Activated CD4-positive, CD25-positive, alpha-beta regulatory T cell (primary cell): ENCODE measurements at regions not wholly inside any gene's neighbourhood (a gene's known extent, or its start where the extent isn't known, plus 50 kb on each side); places are given as distances from the start of the nearest gene placed in this dataset.

Source experiments
- DNase-seq, 4 experiments: peaks; one replicate each; lab custom pipeline; 2025; lab: John Stamatoyannopoulos, UW

DNA sequence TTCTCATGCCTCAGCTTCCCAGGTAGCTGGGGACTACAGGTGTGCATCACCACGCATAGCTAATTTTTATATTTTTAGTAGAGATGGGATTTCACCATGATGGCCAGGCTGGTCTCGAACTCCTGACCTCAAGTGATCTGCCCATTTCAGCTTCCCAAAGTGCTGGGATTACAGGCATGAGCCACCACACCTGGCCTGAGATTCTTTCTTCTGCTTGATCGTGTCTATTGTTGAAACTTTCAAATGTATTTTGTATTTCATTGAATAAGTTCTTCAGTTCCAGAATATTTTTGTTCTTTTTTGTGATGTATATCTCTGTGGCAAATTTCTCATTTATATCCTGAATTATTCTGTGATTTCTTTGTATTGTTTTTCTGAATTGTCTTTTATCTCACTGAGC lies 1063.3 kb upstream of the WWC1 start:
- DNase-seq = no peak

DNA sequence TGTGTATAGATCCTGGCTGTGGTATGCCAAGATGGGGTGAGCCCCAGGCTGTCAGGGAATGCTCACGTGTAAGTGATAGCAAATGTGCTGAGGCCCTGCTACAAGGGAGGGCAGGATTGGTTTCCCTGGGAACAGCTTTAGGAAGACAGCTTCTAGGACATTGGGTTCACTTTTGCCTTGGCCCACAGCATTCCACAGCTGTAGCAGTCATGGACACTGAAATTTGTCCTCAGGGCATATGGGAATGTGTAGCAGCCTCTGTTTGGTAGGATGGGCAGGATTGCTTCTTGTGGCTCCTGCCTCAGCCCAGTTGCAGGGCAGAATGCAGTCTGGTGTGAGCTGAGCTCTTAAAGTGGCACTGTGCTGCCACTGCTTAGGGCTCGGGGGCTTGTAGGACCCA lies 1061.7 kb upstream of the WWC1 start:
- DNase-seq = no peak

DNA sequence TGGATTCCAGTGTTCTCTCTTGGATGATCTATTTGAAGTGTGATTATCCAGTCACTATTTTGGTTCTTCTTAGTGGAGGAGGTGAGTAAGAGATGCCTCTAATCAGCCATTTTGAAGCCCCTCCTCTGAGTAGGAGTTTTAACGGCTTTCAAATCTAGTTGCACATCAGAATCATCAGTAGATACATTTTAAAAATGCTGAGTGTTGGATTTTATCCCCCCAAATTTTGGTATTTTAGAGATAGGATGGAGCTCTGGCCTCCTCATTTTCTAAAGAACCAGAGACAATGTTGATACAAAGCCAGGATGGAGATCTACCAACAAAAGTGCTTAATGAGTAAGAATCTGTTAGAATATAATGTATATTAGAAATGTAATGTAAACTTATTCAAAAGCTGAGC lies 1061.0 kb upstream of the WWC1 start:
- no peak for DNase-seq

DNA sequence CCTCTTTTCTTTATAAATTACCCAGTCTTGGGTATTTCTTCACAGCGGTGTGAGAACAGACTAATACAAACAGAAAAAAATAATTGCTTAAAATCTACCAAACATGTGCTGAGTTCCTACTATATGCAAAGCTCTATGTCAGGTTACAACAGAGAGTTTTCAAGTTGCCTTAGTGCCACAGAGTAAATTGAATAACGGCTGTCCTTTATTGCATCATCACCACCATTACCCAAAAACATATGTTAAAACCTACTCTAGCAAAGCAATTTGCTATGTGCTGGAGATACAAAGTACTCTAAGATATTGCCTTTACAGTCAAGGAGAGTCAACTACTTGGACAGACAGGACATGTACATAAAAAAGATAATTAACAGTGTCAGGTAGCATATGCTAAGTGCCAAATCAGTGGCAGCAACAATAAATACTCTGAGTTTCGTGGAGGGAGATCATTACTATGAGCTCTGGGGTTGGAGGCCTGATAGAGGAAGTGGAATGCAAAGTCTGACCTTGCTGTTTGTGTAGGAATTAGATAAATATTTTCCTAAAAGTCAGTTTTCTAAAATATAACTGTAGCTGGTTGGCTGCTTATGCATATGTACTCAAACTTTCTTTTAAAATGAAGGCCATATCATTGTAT lies 1058.7 kb upstream of the WWC1 start:
- DNase-seq = no peak

DNA sequence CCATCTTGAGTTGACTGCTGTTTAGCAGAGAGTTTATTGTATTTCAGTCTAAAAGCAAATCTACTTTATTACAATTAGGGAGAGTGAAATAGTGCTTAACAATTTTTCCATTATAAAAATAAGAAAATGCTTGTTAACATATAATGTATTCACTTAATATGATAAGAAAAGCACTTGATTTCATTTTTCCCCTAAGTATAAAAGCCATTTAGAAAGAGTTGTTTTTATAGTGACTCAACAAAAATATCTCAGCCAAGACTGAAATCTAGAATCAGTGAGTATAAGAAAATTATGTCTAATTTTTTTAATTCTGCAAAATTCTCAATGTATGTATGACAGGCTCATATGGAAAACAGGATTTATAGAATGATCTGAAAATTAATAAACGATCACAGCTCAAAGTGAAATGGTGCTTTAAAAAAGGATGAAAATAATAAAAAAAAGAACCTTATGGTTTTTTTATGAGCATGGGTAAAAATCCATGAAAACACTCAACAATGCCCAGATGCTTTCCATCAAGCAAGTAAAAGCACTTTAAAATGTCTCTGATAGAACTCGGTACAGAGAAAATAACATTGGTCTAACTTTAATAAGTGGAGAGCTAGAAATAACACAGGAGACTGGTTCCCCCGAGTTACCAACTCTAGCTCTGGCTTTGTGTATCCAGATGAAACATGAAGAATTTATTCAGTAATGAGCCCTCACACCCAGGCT lies 1057.8 kb upstream of the WWC1 start:
- DNase-seq = no peak

DNA sequence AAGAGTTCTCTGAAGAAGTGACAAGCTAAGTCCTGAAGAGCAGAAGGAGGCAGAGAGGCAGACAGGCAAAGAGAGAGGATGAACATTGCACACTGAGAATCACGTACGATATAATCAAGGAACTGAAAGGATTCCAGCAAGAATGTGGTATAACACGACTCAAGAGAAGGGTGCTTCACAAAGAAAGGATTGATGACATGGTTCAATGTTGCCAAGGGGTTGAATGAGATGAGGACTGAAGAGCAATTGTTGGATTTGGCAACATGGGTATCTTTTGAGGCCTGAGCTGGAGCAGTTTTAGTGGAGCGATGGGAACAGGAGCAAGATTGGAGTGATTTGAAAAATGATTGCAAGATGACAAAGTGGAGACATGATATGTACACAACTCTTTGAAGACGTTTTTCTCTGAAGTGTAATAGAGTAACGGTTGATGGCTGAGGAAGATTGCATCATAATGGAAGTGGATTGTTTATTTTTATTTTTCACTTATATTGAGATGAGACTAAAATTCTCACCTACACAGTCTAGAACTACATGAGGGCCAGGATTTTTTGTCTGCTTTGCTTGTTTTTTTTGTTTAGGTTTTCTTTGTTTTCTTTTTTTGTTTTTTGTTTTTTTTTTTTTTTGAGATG lies 1049.9 kb upstream of the WWC1 start:
- no peak for DNase-seq

DNA sequence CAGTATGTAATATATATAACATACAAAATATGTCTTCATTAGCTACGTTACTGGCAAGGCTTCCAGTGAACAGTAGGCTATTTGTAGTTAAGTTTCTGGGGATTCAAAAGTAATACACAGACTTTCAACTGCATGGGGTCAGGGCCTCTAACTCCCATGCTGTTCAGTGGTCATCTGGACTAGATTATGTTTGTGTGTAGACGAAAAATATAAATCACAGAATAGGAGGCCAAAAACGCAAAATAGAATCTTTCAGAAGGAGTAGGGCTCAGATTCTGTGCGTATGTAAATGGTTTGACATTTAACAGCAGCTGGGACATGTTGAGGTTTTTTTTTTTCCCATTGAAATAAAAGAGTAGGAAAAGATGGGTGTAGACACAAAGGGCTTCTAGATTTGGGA lies 1048.7 kb upstream of the WWC1 start:
- no peak for DNase-seq

DNA sequence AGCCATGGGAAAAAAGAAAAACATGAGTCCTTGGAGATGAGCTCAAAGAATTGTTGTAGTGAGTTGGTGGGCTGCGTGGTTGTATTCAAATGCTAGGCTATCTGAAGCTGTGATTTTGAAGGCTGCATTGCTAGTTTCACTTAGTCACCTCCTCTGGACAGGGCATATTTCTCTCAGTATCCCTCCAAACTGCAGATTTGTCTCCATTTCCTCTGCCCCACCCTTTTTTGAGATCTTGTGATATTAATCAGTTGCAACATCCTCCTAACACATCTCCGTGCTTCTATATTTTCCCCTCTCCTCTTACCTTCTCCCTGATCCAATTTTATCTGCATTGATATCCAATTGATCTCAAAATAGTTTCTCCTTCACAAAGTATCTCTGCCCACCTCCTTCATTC lies 1048.0 kb upstream of the WWC1 start:
- no peak for DNase-seq

DNA sequence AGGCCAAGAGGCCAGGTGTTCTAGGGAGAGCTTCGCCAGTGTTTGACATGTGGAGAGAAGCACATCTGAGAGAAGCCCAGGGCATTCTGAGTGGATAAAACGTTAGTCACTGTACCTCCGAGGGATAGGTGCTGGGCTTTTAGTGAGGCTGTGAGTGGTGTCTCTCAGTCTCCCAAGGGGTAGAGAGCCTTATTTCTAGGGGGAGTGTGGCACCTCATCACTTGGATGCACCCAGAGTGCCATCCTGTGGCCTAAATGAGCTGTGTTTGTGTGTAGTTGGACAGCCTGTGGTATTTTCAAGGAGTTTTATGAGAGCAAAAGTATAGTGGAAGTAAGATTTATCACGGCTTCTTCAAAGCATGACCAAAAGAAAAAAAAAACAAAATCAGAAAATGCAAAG lies 1046.9 kb upstream of the WWC1 start:
- DNase-seq = no peak

DNA sequence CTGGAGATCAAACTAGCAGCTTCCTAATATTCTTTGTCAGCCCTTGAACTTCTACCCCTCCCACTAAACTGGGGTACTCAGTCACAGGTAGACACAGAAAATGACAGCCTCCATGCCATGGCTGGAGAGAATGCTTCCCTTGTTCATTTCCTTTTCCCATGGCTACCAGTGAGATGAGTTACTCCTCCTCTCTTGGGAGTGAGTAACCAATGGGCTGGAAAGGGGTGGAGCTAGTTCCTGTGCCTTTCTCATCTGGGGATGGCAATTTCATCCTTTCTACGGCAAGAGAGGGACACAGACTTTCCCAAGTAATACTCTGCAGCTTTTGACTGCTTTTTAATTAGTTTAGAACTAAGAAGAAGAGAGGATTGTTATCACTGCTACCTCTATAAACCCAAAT lies 1045.6 kb upstream of the WWC1 start:
- no peak for DNase-seq

DNA sequence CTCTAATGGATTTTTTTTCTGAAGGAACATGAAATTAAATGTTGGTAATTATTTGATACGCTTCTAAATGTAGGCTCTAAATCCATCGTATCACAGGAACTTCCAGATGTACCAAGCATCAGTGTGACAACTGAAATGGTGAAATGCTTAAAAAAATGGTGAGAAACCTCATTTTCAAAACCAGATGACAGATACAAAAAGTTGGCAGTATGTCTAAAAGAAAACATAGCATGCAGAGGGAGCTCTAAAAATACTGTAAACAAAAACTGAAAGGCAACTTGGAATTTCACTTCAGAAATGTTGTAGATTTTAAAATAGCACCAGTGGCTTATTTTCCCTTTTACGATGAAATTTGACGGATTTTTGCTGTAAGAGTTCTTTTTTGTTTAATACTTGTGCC lies 1043.6 kb upstream of the WWC1 start:
- no peak for DNase-seq

DNA sequence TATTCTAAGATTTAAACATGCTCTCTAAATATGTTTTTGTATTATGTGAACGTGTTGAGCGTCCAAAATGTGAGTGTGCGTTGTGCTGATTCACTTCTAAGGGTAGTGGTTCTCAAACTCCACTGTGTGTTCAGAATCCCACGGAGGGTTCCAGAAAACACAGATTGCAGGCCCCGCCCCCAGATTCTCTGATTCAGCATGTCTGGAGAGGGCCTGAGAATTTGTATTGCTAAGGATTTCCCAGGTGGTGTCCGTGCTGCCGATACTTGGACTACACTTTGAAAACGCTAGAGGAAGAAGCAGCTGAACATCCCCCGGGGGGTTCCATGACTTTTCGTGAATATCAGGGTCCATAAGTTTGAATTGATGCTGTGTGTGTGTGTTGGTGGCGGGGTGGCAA lies 1043.2 kb upstream of the WWC1 start:
- DNase-seq = no peak

DNA sequence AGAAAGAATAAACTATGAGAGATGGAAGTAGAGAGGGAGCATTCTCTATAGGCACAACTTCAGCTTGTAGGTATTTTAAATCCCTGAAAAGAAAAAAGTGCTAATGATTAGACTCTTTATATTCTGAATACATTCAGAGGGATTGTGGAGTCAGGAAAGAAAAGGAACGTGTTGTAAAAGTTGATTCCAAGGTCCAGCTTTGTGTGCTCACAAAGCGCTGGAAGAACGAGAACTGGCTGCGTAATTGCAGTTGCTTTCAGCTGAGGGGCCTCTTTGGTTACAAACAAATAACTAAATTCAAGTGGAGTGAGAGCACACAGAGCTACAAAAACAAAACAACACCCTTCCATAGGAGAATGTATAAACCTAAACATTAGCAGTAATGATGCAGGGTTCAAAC lies 1040.4 kb upstream of the WWC1 start:
- DNase-seq = no peak

DNA sequence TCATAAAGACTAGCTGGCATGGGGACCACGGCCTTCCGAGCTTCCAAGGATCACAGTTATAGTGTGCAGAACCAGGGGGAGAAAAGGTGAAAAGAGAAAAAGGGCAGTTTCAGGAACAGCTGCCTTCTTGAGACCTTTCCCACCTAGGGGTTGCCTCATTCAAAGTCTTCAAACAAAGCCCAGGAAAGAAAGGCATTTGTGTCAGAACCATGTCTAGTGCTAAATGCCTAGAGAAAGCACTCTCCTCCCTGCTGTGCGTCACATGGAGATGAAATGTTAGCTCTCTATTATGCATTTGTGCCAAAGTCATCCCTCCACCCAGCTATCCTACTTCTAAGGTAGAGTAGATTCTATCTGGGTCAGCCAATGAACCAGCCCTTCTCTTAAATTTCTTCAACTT lies 1037.3 kb upstream of the WWC1 start:
- DNase-seq = no peak

DNA sequence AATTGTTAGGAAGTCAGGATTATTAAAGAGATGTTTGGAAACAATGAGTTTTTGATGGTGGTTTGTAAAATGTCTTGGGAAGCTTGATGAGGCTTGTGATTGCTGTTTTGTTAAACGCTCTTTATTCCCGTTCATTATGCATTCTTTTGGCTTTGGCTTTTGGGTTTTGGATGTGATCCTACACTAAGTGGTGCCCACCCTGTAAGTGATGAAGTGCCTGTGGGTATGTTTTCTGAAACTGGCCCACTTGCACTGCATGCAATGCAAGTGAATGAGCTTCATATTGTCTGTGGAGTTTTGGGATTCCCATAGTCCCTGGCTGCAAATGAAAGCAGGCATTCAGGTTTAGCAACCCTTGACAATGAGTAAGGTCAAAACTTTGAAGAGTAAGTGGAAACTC lies 1035.5 kb upstream of the WWC1 start:
- no peak for DNase-seq

DNA sequence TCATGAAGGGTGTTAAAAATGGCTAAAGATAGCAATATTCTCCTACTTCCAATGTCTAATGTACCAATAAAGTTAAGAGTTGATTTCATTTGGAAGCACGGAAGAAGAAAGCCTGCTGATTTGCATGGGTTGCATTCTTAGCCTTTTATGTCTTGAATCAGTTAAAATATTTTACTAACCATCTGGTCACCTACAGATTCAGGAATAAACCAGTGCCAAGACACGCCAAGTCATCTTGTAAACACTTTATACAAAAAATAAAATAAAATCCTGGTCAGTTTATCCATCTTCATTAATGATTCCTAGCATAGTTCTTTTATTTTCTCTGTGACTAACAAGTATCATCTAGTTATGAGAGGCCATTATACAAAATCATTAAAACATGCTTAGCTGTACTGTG lies 1031.6 kb upstream of the WWC1 start:
- no peak for DNase-seq

DNA sequence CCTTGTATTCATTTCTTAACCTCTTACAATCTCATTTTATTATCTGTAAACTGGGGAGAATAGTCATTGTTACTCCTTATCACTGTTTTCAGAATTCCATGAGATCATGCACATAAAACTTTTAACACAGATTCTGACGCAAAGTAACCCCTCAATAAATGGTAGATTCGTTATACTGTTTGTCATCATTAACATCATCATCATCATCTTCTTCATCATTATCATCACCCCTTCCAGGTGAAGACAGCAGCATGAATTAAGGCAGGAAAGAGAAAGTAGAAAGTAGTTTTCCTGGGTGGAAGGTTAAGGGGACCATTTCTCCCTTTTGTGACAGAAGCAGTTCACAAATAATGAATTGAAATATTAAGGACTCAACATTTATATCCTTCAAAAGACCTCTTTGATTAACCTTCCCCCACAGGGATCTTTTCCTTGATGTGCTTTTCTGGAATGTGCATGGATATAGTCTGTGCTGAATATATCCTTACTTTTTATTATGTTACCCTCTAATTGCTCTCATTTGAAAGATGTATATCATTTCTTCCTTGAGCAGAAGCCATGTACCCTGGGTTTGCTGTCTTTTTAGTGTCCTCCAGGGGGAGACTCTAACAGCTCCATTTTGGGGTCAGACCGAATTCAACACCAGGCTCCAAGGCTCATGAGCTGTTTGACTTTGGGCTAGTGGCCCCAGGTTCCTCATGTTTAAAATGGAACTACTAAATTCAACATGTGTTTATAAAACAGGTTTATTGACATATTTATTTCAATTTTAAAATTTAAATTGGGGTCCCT lies 1029.9 kb upstream of the WWC1 start:
- DNase-seq = no peak

DNA sequence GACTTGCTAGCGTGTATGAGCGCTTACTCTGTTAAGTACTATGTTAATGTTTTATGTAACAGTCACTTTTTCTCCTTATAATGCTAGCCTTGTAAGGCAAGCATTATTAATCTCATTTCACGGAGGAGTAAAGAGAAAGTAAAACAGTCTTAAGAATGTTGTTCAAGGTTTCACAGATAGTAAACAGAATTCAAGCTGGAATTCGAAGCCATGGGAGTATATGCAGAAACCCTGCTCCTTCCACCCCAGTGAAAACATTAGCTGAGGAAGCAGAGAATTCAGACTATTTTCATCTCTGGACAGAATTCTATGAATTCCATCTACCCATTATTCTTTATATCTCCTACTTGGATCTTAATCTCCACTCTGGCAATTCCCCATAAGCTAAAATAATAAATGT lies 1028.3 kb upstream of the WWC1 start:
- no peak for DNase-seq

DNA sequence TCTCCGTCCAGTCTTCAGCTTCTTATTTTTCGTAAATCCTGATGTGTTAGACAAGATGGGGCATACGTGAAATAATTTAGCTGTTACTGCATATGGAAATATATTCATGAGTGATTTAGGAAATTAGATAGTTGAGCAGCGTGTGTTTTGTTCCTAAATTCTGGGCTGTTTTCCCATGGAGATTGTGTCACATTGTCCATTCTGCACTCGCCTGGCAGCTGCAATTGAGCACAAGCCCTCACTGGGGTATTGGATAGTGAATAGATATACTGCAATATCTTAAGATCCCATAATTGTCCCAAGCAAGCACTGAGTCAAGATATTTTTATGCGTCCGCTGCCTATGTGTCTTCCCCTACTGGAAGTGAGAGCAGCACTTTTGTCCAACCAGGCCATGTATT lies 1027.1 kb upstream of the WWC1 start:
- DNase-seq = no peak

DNA sequence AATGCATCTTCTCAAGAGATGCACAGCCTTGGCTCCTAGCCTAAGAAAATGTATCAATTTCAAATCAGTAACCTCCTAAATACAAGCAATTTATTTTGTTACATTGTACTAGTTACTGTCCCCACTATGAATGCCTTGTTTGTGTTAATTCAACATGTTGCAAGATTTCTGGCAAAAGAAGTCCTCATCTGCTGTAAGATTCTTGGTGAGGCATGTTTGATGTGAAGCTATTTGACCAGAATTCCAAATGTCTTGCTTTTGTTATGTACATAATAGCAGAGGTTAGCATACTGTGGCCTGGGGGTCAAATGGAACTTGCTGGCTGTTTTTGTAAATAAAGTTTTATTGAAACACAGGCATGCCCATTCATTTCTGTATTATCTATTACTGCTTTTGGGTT lies 1023.1 kb upstream of the WWC1 start:
- DNase-seq = no peak

DNA sequence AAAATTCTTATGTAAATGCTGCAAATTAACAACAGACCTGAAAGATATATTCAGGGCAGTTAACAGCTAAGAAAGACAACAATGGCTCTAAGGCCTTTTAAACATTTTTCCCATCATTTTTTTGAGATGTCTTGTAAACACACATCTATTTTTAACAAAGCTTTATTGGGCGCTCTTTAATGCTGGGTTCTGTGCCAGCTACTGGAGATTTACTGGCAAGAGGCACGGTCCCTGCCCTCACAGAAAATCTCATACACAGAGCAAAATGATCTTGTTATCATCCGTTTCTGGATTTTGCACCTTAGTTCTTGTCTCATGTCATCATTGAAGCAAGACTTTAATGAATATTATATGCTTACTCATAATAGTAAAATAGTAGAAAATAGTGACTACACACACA lies 1022.3 kb upstream of the WWC1 start:
- no peak for DNase-seq

DNA sequence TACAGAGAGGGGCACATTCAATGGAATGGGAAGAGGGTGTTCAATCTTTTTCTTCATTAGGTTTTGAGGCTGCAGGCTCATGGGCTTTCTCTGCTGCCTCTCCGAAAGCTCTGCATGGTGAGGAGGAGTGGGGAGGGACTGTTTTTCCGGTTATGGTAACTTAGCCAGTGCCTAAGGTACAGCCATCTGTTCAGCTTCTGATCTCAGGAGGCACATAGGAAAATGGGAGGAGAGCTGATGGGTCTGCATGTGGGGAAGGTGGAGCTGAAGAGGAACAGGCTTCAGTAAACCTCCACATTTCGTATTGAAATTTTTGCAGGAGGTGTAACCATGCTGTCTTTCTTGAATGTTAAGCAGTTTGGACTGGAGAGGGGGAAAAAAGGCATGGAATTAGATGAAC lies 1020.4 kb upstream of the WWC1 start:
- DNase-seq = no peak

DNA sequence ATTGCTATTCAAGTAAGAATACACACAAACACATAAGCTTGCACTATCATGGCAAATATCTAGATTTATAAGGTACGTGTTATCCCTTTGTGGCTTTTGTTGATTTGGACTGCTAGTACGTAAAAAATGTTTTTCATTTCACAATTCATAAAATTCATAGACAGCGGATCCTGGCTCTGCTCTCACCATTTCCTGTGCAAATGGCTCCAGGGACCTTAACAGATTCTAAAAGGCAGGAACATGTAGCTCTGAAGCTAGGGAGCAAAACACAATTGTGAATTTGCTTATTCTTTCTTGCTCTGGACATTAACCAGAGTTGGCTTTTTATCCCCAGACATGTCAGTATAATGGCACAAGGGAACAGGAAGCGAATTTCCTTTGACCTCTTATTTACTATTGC lies 1019.9 kb upstream of the WWC1 start:
- no peak for DNase-seq
